Retina (tissue), 1 donor: ENCODE measurements at regions not wholly inside any gene's neighbourhood (a gene's known extent, or its start where the extent isn't known, plus 50 kb on each side); places are given as distances from the start of the nearest gene placed in this dataset.
"Not testable (repeated sequence)": the region's sequence is repeated elsewhere in the genome, so short reads cannot be mapped to it uniquely, and the experiment has no call there.

ENCODE experiments used
- DNase-seq: peaks from one replicate; pipeline ENCODE4 v3.0.0-alpha.2; 2016

GRCh38 chr5:71910741-71911140 lies 191.7 kb downstream of the CARTPT start:
- no peak for DNase-seq

DNA sequence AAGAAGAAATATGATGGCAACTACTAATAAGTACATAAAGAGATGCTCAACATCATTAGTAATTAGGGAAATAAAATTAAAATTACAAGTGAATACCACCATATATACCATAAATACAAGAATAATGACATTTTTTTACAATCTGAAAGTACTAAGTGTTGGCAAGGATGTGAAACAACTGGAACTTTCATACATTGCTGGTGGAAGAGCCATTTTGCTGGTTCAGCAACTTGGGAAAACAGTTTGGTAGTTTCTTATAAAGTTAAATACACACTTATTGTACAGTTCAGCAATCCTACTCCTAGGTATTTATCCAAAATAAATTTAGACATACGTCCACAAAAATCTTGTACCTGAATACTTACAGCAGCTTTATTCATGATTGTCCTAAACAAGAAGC lies 192.9 kb downstream of the CARTPT start:
- DNase-seq: no peak

GRCh38 chr5:71914281-71914680 lies 193.0 kb upstream of the MAP1B start:
- DNase-seq: no peak

- DNase-seq: no peak
These were observed 184.6 kb upstream of the MAP1B start for GRCh38 chr5:71922584-71923106.

- DNase-seq: no peak
These were observed 183.5 kb upstream of the MAP1B start for GRCh38 chr5:71923755-71924154.

GRCh38 chr5:71924325-71924724 lies 182.9 kb upstream of the MAP1B start:
- no peak for DNase-seq

DNA sequence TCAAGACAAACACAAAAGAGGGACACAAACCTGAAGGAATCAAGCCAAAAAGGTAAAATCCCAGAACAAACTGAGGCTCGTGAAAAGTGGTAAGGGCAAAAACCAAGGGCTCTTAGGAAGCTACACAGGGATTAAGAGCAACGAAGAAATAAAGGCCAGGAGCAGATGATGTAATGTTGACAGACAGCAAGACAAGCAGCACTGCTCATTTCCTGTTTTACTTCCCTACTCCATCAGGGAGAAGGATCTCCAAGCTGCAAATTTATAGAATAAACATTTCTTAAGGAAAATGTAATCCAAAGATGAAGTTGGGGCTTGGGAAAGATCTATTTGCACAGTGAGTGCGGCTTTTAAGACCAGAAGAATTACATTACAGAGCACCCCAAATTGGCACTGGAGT lies 182.3 kb upstream of the MAP1B start:
- no peak for DNase-seq

GRCh38 chr5:71925608-71926091 lies 181.6 kb upstream of the MAP1B start:
- DNase-seq: no peak

DNA sequence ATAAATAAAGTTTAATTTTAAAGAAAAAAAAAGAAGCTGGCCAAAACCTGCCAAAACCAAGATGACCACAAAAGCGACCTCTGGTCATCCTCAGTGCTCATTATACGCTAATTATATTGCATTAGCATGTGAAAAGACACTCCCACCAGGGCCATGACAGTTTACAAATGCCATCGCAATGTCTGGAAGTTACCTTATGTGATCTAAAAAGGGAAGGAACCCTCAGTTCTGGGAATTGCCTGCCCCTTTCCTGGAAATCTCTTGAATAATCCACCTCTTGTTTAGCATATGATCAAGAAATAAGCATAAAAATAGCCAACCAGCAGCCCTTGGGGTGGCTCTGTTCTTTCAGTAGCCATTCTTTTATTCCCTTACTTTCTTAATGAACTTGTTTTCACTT lies 178.3 kb upstream of the MAP1B start:
- no peak for DNase-seq

DNA sequence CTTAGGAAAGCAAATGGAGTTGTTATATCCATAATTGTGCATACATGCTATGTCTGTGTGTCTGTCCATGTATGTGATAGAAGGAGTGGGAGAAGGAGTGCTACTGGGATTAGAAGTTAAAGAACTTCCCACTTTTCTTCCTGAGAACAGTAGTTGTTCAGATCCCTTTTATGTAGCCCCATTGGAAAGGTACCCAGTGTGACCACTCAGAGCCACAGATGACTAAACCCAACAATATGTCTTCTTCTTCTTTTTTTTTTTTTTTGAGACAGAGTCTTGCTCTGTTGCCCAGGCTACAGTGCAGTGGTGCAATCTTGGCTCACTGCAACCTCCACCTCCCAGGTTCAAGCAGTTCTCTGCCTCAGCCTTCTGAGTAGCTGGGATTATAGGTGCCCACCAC lies 176.7 kb upstream of the MAP1B start:
- not testable (repeated sequence) for DNase-seq

- no peak for DNase-seq
These were observed 175.1 kb upstream of the MAP1B start for GRCh38 chr5:71932131-71932654.

DNA sequence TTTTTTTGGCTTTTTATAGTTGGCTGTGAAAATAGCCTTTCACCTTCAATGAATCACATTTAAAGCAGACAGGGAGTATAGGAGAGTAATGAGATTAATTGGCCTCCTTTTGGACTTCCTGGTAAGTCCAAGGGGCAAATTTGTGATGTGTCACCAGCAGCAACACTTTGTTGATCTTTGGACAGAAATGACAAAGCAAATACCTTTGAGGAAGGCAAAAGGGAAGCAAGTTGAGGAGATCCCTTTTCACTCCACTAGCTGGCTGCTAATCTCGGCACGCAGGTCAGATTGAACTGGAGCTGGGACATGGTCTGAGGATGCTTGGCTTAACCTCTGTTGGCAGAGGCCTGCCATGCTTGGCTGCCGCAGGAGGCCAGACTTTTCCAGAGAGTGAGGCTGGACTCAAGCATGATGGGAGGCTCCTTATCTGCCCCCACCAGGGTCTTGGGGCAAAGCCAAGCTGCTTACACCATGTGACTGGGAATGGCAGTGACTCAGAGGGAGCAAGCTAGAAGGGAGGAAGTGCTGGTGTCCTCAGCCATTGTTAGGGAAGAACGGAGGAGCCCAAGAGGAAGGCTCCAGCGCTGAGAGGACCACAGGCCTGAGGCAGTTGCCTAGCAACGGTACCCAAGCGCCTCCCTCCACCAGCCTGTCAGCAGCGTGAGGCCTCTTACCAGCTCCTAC lies 174.5 kb upstream of the MAP1B start:
- DNase-seq: peak; percentile 83

DNA sequence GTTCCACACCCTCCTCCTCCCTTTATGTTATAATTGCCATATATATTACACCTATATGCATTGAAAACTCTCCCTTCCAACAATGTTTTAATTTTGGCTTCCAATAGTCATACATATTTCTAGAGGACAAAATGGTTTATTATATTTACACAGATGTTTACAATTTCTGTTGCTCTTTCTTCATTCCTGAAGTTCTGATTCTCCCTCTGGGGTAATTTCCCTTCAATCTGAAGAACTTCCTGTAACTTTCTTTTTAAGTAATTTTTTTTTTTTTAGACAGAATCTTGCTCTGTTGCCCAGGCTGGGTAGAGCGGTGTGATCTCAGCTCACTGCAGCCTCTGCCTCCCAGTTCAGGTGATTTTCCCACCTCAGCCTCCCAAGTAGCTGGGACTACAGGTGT lies 173.0 kb upstream of the MAP1B start:
- no peak for DNase-seq

DNA sequence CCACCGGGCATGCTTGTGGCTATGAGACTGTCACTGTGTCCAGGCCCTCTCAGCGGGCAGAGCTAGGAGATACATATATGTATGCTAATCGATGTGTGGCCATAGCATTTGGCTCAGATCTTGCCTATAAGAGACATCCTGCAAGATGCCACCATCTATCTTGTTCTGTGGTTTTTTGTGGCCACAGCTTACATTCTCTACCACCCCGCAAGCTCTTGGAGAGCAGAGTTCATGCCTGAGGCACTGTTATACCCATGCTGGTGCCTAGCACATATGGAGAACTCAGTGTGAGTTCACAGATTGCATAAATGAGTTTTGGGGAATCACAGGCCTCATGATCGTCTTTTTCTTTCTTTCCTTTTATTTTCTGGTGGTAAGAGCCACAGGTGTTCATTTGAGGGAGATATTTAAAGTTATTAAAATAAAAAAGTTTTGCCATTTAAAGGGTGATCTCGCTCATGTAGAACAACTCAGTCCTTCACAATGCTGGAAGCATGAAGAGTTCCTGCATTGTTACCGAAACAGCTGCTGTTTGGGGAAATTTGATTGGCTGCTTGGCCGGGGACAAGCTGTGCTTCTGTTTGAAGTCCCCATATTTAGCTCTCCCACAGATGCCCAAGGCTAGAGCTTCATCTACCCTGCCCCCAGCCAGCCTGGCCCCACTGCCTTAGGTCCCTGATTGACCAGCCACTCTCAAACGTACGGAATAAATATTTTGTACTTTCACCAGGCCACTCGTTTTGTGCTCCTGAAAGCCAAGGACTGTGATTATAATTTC lies 169.2 kb upstream of the MAP1B start:
- DNase-seq: peak; percentile 45

GRCh38 chr5:71938895-71939294 lies 168.4 kb upstream of the MAP1B start:
- DNase-seq: no peak

DNA sequence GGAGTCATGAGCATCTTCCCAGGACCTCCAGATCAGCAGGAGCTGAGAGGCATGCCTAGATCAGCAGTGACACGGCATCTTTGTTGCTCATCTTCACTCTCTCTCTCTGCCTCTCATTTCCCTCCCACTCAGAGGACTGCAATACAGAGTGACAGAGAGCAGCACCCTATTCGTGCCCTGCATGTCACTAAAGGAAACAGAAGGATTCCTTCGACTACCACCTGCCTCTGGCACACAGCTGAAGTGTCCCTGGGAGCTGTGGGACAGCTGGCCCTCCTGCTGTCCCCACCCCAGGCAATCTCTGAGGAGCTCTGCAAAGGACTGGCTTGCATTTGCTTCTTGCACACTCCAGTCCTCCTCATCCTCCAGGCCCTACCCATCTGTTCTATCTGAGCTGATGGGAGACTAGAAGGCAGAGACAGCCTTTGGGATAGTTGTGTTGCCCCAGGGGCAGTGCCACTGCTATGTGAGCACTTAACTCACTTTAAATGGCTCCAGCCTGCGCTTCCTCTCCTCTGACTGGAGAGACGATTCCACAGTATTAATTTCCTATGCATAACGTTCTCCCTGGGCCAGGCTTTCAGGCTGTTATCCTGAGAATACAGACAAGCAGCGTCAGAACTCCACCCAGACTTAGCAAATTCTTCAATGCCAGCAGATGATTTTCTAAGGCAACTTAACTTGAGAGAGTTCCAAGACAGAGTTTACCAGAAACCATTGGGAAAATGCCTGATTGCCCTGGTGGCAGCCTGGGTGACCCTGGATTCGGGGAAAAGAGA lies 167.6 kb upstream of the MAP1B start:
- peak; percentile 63 for DNase-seq

GRCh38 chr5:71943874-71944273 lies 163.4 kb upstream of the MAP1B start:
- no peak for DNase-seq

GRCh38 chr5:71945436-71945835 lies 161.8 kb upstream of the MAP1B start:
- DNase-seq: no peak

GRCh38 chr5:71946343-71947030 lies 160.8 kb upstream of the MAP1B start:
- no peak for DNase-seq

GRCh38 chr5:71948206-71948605 lies 159.1 kb upstream of the MAP1B start:
- DNase-seq: no peak

- DNase-seq: no peak
These were observed 157.5 kb upstream of the MAP1B start for GRCh38 chr5:71949772-71950171.

- no peak for DNase-seq
These were observed 153.4 kb upstream of the MAP1B start for GRCh38 chr5:71953866-71954265.

DNA sequence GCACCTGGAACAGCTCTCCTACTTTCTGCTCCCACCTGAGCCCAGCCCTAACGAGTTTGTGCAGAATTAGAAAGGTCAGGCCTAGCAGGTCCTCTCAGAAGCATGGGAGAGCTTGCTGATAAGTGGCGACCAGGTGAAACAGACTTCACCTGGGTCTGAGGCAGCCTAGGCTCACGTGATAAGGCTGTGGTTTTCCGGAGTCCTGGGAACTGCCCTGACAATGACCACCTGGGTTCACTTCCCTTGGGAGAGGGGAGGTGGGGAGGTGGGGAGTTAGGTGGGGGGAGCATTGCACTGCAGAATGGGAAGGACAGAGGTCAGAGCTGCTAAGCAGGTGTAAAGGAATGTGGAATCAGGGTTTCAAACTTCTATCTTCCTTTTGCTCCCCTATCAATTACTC lies 152.9 kb upstream of the MAP1B start:
- no peak for DNase-seq
